Urinary bladder (tissue), 3 donors: ENCODE measurements at regions not wholly inside any gene's neighbourhood (a gene's known extent, or its start where the extent isn't known, plus 50 kb on each side); places are given as distances from the start of the nearest gene placed in this dataset.

Experiments
- DNase-seq: peaks from one replicate; pipeline ENCODE4 v3.0.0-alpha.2; 2015; ENCODE audit errors: extremely low spot score
- H3K27ac ChIP-seq: one replicate; pipeline ENCODE4 v1.5.1; 2013; ENCODE audit warnings: low read depth, mild to moderate bottlenecking, moderate library complexity
- H3K36me3 ChIP-seq: one replicate; pipeline ENCODE4 v1.6.1; 2013; ENCODE audit warnings: mild to moderate bottlenecking, moderate library complexity; ENCODE audit not compliant: insufficient read depth
- H3K4me1 ChIP-seq: one replicate; pipeline ENCODE4 v1.6.1; 2013; ENCODE audit warnings: mild to moderate bottlenecking, moderate library complexity; ENCODE audit not compliant: insufficient read depth
- H3K4me3 ChIP-seq: one replicate; pipeline ENCODE4 v1.5.1; 2013; ENCODE audit warnings: low read depth, low read length
- WGBS: extraction: QIAGEN DNeasy Blood & Tissue Kit; methylation state at CpG from one replicate; pipeline ENCODE4 v1.1.7; 2013; 5-methylcytosine and 5-hydroxymethylcytosine counted together
- donor health status: healthy with polysubstance abuse.
- donor health status: healthy.

DNA sequence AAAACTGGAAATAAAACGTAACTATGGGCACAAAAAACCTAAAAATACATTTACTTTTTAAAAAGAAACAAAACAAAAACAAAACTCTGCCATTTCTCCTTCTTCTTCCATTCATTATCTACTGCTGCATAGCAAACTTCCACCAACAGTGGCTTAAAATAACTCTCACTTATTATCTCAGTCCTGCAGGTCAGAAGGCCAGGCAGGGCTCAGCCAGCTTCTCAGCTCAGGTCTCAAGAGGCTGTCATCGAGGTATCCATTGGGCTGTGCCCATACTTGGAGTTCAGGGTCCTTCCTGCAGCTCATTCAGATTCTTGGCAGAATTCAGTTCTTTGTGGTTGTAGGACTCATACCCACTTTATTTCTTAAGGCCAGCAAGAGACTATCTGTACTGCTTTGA, 352.7 kb upstream of the PLD5 start:
- H3K36me3 ChIP-seq, result no peaks in the 10 kb centered on the region
- no peak overlapping the region for H3K4me3 ChIP-seq
- no peaks in the 10 kb centered on the region for H3K4me1 ChIP-seq
- no peak for DNase-seq
- H3K27ac ChIP-seq, result no peak overlapping the region
- WGBS, result 32% methylated on average over 2 of the region's 2 CpGs

- Histone ChIP-seq H3K27ac (no peak overlapping the region), H3K4me3 (no peak overlapping the region), H3K36me3 (no peaks in the 10 kb centered on the region), H3K4me1 (no peaks in the 10 kb centered on the region)
- no peak for DNase-seq
- WGBS, result 60% methylated on average over 1 of the region's 1 CpG
Observed at GRCh38 chr1:242876030-242876429, 351.5 kb upstream of the PLD5 start.

DNA sequence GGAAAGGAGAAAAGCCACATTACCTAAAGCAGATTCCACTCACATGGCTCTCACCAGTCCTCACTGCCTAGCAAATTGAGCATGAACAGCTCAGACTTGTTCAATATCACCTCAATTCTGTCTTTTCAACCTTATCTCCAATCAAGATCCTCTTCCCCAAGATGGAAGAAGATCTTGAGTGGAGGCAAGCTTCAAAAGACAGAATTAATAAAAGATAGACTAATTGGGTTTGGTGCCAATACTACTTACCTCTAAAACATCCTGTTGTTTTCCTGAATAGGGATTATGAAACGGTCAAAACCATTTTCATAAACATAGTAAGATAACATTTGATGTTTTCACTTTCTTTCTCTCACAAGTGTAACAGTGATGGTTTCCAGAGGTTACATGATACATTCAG, 349.2 kb upstream of the PLD5 start:
- no peak overlapping the region for H3K27ac ChIP-seq
- no peak for DNase-seq
- no peaks in the 10 kb centered on the region for H3K36me3 ChIP-seq
- H3K4me1 ChIP-seq, result no peaks in the 10 kb centered on the region
- H3K4me3 ChIP-seq, result no peak overlapping the region
- 22% methylated on average over 1 of the region's 1 CpG for WGBS

DNA sequence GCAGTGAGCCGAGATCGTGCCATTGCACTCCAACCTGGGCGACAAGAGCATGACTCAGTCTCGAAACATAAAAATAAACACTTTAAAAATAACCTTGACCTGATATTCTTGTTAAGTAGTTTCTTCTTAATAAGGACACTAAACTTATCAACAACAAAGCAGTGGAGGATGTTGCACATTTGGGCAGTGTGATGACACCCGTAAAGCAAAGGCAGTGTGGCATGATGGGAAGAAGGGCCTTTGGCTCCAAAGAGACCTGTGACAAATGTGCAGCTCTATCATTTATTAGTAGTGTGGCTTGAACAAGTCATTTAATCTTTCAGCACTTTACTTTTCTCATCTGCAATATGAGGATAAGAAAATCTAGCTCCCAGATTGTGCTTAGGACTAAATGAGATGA, 348.0 kb upstream of the PLD5 start:
- H3K4me1 ChIP-seq, result no peaks in the 10 kb centered on the region

GRCh38 chr1:242871471-242872030, 347.1 kb upstream of the PLD5 start:
- 33% methylated on average over 5 of the region's 5 CpGs for WGBS
- Histone ChIP-seq H3K36me3 (no peaks in the 10 kb centered on the region), H3K4me3 (no peak overlapping the region), H3K27ac (no peak overlapping the region), H3K4me1 (no peaks in the 10 kb centered on the region)
- DNase-seq, result no peak

More for the DNA sequence above, 348.0 kb upstream of the PLD5 start:
- no peak for DNase-seq
- Histone ChIP-seq H3K27ac (no peak overlapping the region), H3K4me3 (no peak overlapping the region), H3K36me3 (no peaks in the 10 kb centered on the region)
- WGBS, result 82% methylated on average over 5 of the region's 5 CpGs

GRCh38 chr1:242870966-242871365, 346.5 kb upstream of the PLD5 start:
- no peaks in the 10 kb centered on the region for H3K36me3 ChIP-seq
- H3K4me3 ChIP-seq, result no peak overlapping the region
- no peaks in the 10 kb centered on the region for H3K4me1 ChIP-seq
- DNase-seq, result no peak
- H3K27ac ChIP-seq, result no peak overlapping the region

- no peak overlapping the region for H3K4me3 ChIP-seq
- H3K27ac ChIP-seq, result no peak overlapping the region
- H3K36me3 ChIP-seq, result no peaks in the 10 kb centered on the region
- no peak for DNase-seq
- WGBS, result 58% methylated on average over 4 of the region's 4 CpGs
- H3K4me1 ChIP-seq, result no peaks in the 10 kb centered on the region
Observed at GRCh38 chr1:242856289-242856688, 331.8 kb upstream of the PLD5 start.

DNA sequence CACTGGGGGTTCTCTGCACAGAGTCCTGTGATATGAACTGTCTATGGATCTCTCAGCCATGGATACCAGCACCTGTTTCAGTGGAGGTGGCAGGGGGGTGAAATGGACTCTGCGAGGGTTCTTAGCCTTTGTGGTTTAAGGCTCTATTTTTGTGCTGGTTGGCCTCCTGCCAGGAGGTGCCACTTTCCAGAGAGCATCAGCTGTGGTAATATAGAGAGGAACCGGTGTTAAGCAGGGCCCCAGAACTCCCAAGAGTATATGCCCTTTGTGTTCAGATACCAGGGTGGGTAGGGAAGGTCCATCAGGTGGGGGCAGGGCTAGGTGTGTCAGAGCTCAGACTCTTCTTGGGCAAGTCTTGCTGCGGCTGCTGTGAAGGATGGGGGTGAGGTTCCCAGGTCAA, 330.0 kb upstream of the PLD5 start:
- WGBS, result 74% methylated on average over 3 of the region's 3 CpGs
- Histone ChIP-seq H3K4me1 (no peaks in the 10 kb centered on the region), H3K4me3 (no peak overlapping the region), H3K36me3 (no peaks in the 10 kb centered on the region), H3K27ac (no peak overlapping the region)
- no peak for DNase-seq

DNA sequence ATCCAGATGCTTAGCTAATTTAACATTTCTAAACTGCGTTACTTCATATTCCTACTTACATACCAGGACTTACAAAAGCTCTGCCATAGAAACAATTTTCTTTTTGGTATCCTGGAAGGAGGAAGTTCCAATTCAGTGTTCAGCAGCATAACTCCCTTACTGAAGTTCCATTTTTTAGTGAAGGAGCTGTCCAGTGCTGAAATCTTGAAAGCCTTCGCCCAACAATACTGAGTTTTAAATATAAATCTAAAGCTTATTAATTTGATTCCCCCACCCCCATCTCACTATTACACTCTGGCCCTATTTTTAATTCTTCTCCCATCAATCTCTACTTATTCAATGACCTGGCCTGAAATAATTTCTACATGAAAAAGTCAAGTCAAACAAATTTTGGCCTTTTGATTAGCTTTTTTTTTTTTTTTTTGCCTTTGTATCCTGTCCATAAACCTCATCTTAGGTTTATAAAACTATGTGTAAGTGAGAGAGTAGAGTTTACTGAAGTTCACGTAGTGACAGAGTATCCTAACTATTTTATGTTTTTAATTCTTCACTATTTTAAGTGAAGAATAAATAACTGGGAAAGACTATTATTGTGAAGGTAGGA, 323.0 kb upstream of the PLD5 start:
- no peaks in the 10 kb centered on the region for H3K4me1 ChIP-seq
- H3K27ac ChIP-seq, result no peak overlapping the region
- 42% methylated on average over 3 of the region's 3 CpGs for WGBS
- H3K4me3 ChIP-seq, result no peak overlapping the region
- H3K36me3 ChIP-seq, result no peaks in the 10 kb centered on the region
- no peak for DNase-seq

GRCh38 chr1:242842094-242842493, 317.6 kb upstream of the PLD5 start:
- Histone ChIP-seq H3K4me3 (no peak overlapping the region), H3K36me3 (no peaks in the 10 kb centered on the region), H3K27ac (no peak overlapping the region), H3K4me1 (no peaks in the 10 kb centered on the region)
- WGBS, result 0% methylated on average over 1 of the region's 1 CpG
- DNase-seq, result peak; percentile 11

- H3K4me1 ChIP-seq, result no peaks in the 10 kb centered on the region
- H3K27ac ChIP-seq, result no peak overlapping the region
- WGBS, result 86% methylated on average over 12 of the region's 12 CpGs
- H3K36me3 ChIP-seq, result no peaks in the 10 kb centered on the region
- no peak for DNase-seq
- H3K4me3 ChIP-seq, result no peak overlapping the region
Observed at GRCh38 chr1:242839101-242839500, 314.6 kb upstream of the PLD5 start.

GRCh38 chr1:242836423-242836822, 311.9 kb upstream of the PLD5 start:
- H3K27ac ChIP-seq, result no peak overlapping the region
- no peaks in the 10 kb centered on the region for H3K4me1 ChIP-seq
- 11% methylated on average over 4 of the region's 4 CpGs for WGBS
- no peak overlapping the region for H3K4me3 ChIP-seq
- DNase-seq, result no peak
- H3K36me3 ChIP-seq, result no peaks in the 10 kb centered on the region

DNA sequence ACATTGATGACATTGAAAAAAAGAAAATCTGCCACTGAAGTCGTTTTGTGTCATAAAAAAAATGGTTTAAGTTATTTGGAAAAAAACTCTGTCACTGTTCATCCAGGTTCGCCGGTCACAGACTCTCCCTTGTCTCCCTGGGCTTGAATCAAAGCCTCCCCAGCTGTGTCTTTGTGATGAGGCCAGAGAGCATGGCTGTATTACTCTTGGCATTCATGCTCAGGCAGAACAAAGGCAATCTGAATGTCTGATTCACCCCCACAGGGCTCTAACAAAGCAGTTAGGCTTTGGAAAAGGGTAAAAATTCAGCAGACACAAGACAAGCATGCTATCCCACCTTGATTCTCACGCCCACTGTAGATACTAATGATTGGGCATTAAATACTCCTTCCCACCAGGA, 304.3 kb upstream of the PLD5 start:
- H3K4me1 ChIP-seq, result no peaks in the 10 kb centered on the region
- no peaks in the 10 kb centered on the region for H3K36me3 ChIP-seq
- no peak for DNase-seq
- H3K4me3 ChIP-seq, result no peak overlapping the region
- 63% methylated on average over 4 of the region's 4 CpGs for WGBS
- H3K27ac ChIP-seq, result no peak overlapping the region

DNA sequence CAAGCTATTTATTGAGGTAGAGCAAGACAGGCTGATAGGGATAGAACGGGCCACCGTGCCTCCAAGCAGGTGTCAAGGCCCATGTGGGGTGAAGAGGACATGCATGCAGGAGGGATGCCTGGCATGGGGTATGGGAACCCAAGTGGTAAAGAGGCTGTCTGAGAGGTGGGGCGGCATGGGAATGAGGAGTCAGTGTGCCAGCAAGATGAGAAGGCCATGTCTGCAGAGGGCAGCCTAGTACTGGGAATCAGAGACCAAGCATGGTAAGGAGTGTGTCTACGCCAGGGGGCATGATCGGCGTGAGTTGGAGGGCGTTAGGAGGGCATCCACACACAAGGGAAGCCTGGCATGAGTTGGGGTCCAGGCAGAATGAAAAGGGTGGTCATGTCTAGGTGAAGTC, 303.7 kb upstream of the PLD5 start:
- Histone ChIP-seq H3K4me1 (no peaks in the 10 kb centered on the region), H3K27ac (no peak overlapping the region), H3K36me3 (no peaks in the 10 kb centered on the region), H3K4me3 (no peak overlapping the region)
- DNase-seq, result no peak
- 80% methylated on average over 7 of the region's 7 CpGs for WGBS

DNA sequence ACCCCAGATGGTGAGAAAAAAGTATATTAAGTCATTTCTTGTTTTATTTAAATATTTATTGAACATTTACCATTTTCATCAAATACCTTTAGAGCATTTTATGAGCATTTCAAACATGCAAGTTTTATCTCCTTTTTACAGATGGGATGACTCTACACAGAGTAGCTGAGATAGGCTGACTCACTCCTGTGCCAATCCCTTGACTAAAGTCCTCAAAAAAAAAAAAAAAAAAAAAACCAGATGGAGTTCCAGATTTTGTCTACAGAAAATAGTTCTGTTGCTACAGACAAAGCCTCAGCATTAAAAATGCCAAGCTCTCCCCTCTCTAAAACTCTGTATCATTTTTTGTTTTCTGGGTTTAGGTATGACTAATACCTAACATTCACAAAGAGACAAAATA, 303.0 kb upstream of the PLD5 start:
- no peak overlapping the region for H3K27ac ChIP-seq
- DNase-seq, result no peak
- no peak overlapping the region for H3K4me3 ChIP-seq
- H3K36me3 ChIP-seq, result no peaks in the 10 kb centered on the region
- no peaks in the 10 kb centered on the region for H3K4me1 ChIP-seq
